ENCODE measurements at regions not wholly inside any gene's neighbourhood (a gene's known extent, or its start where the extent isn't known, plus 50 kb on each side); places are given as distances from the start of the nearest gene placed in this dataset.

DNA sequence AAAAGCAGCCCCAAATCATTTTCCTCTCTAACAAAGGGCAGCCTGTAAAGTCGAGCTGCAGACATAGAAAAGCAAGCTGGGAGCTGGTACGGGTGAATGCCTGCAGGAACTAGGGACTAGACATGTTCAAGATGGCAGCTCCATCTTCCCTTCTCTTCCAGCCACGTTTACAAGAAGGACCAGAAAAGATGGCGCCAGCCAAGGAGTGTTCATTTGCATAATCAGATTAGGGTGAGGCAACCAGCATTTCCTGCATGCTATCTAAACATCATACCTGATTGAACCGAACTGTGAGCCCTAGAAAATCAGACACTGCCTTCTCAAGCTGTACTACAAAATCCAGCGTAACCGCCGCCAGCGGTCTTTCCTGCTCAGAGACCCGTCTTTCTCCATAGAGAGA, 896.8 kb downstream of the CDH11 start:
- TF ChIP-seq, protein P1, sequence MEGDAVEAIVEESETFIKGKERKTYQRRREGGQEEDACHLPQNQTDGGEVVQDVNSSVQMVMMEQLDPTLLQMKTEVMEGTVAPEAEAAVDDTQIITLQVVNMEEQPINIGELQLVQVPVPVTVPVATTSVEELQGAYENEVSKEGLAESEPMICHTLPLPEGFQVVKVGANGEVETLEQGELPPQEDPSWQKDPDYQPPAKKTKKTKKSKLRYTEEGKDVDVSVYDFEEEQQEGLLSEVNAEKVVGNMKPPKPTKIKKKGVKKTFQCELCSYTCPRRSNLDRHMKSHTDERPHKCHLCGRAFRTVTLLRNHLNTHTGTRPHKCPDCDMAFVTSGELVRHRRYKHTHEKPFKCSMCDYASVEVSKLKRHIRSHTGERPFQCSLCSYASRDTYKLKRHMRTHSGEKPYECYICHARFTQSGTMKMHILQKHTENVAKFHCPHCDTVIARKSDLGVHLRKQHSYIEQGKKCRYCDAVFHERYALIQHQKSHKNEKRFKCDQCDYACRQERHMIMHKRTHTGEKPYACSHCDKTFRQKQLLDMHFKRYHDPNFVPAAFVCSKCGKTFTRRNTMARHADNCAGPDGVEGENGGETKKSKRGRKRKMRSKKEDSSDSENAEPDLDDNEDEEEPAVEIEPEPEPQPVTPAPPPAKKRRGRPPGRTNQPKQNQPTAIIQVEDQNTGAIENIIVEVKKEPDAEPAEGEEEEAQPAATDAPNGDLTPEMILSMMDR (IDR thresholded peaks at IDR 0.05; ENCODE audit: borderline replicate concordance, insufficient read depth, low read depth, low read length): no peak
- H3K4me3 ChIP-seq (ENCODE audit: low read depth, low read length): no peak overlapping the region

DNA sequence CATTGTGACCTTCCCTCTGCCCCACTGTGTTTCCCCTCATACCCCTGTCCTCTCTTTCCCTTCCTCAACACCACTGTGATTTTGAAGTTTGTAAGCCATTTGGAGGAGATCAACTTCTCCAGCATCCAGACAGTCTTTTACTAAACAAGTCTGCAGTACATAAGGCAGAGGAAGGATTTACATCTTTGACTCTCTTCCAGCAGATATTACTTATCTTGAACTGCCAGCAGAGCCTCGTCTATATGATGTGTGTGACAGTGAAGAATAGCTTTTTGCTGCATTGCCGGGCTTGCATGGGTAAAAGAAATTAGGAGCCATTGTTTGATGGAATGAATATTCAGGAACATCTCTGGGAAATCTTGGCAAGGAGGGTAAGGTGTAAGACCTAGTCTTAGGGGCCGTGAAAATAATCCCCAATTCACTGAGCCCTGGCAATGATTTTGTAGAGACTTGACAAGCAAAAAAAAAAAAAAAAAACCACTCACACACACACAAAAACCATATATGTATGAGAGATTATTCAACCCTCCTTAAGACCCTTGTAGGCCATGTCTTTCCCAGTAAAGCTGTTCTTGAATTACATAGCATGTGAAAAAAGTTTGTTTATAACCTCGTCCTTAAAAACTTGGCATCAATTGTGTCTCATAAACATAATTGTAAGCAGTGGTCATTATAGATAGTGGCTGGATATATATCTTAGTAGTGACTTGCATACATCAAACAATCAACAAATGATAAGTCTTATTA, 903.9 kb downstream of the CDH11 start:
- no peak overlapping the region for H3K4me3 ChIP-seq (ENCODE audit: low read depth, low read length)
- TF ChIP-seq, protein P1 (IDR thresholded peaks at IDR 0.05; ENCODE audit: borderline replicate concordance, insufficient read depth, low read depth, low read length): no peak

DNA sequence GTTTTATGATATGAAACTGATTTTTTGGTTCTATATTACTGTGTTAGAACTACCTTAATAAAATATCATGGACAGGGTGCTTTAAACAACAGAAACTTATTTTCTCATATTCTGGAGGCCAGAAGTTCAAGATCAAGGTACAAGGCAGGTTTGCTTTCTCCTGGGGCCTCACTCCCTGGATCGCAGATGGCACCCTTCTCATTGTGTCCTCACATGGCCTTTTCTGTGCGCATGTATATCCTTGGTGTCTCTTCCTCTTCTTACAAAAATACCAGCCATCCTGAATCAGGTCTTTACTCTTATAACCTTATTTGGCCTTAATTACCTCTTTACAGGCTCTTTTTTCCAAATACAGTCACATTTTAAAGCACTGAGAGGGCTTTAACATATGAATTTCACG, 906.1 kb downstream of the CDH11 start:
- TF ChIP-seq, protein P1 (IDR thresholded peaks at IDR 0.05; ENCODE audit: borderline replicate concordance, insufficient read depth, low read depth, low read length): no peak
- H3K4me3 ChIP-seq (ENCODE audit: low read depth, low read length): no peak overlapping the region

DNA sequence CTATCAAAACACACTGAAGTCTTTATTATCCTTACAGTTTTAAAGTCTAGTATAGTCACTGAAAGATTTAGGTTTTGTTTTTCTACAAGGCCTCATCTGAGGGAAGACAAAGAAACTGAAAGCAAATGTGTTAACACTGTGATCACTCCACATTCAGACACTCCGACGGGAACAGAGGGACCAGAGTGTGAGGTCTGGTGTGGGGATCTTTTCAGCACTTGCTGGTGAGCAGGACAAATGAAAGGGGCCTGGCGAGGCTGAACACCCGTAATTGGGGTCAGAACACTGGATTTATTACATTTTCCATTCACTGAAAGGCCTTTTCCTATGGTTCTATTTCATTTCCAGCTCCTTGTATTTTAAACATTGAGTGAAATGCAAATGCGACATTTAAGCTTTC, 910.5 kb downstream of the CDH11 start:
- TF ChIP-seq, protein P1 (IDR thresholded peaks at IDR 0.05; ENCODE audit: borderline replicate concordance, insufficient read depth, low read depth, low read length): no peak

DNA sequence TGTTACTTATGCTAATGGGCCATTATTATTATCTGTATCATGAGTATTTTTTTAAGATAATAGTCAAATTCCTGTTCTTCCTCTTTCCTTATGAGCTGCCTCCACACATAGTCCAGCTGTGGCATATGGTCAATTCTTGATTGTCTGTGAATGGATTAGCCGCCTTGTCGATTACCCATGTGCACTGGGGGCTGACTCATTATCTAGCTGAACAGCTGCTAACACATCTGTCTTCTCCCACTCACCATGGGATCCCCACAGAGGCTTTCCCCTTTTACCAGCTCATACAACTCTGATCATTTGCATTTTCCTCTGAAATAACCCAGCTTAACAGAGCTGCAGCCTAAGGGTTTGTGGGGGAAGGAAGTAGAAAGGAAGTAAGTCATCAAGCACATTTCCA, 915.0 kb downstream of the CDH11 start:
- no peak overlapping the region for H3K4me3 ChIP-seq (ENCODE audit: low read depth, low read length)
- TF ChIP-seq, protein P1 (IDR thresholded peaks at IDR 0.05; ENCODE audit: borderline replicate concordance, insufficient read depth, low read depth, low read length): no peak

More for the DNA sequence above, 910.5 kb downstream of the CDH11 start:
- no peak overlapping the region for H3K4me3 ChIP-seq (ENCODE audit: low read depth, low read length)

DNA sequence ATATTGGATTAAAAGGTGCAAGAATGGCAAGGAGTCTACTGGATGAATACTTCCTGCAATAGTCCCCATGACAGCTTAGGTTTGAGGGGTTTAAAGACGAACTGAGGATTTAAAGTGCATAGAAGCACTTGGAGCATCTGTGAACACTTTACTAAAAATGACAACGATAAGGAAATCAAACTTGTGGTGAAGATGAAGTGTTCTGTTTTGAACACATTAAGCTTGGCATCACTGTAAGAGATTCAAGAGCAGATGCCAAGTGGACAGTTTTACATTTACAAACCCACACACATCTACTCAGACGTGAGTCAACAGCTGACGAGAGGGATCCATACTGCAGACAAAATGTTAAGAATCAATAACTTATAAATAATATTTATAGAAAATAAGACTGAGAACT, 918.7 kb downstream of the CDH11 start:
- TF ChIP-seq, protein P1 (IDR thresholded peaks at IDR 0.05; ENCODE audit: borderline replicate concordance, insufficient read depth, low read depth, low read length): no peak
- no peak overlapping the region for H3K4me3 ChIP-seq (ENCODE audit: low read depth, low read length)

DNA sequence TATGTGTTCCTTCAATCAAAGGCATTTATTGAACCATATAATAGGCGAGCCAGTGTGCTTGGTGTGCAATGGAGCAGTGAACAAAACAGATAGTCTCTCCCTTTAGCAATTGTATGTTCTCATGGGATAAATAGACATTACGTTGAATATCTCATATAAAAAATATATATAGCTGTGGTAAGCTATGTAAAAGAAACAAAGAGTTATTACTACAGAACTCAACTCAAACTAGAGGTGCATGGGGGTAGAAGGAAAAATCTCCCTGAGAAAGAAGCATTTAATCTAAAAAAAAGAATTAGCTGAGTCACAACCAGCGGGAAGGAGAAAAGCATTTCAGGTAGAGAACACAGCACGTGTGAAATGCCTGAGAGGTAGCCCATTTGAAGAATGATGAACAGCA, 919.3 kb downstream of the CDH11 start:
- no peak overlapping the region for H3K4me3 ChIP-seq (ENCODE audit: low read depth, low read length)
- TF ChIP-seq, protein P1 (IDR thresholded peaks at IDR 0.05; ENCODE audit: borderline replicate concordance, insufficient read depth, low read depth, low read length): no peak

Data from GM12875 (cell line).